ENCODE measurements at regions not wholly inside any gene's neighbourhood (a gene's known extent, or its start where the extent isn't known, plus 50 kb on each side); places are given as distances from the start of the nearest gene placed in this dataset.
A peak's percentile ranks its signal among the peaks of the same experiment; 100 is the strongest.

- DNase-seq = no peak
Measured at GRCh38 chr13:109644069-109644750, 142.2 kb downstream of the IRS2 start.

GRCh38 chr13:109642358-109642757 lies 144.0 kb downstream of the IRS2 start:
- DNase-seq = no peak

GRCh38 chr13:109636736-109637135 lies 149.6 kb downstream of the IRS2 start:
- no peak for DNase-seq

GRCh38 chr13:109631069-109631468 lies 155.3 kb downstream of the IRS2 start:
- no peak for DNase-seq

- DNase-seq = no peak
Measured at GRCh38 chr13:109630271-109630670, 156.1 kb downstream of the IRS2 start.

GRCh38 chr13:109629737-109630136 lies 156.6 kb downstream of the IRS2 start:
- no peak for DNase-seq

- DNase-seq = peak; percentile 80
Measured at GRCh38 chr13:109628251-109628699, 158.1 kb downstream of the IRS2 start.

- no peak for DNase-seq
Measured at GRCh38 chr13:109627649-109628048, 158.7 kb downstream of the IRS2 start.

GRCh38 chr13:109626386-109627171 lies 159.8 kb downstream of the IRS2 start:
- no peak for DNase-seq

GRCh38 chr13:109625156-109625555 lies 161.2 kb downstream of the IRS2 start:
- DNase-seq = no peak

- DNase-seq = no peak
Measured at GRCh38 chr13:109622006-109622405, 164.4 kb downstream of the IRS2 start.

GRCh38 chr13:109615721-109616420 lies 170.5 kb downstream of the IRS2 start:
- no peak for DNase-seq

- no peak for DNase-seq
Measured at GRCh38 chr13:109611912-109612691, 174.3 kb downstream of the IRS2 start.

GRCh38 chr13:109610517-109610916 lies 175.9 kb downstream of the IRS2 start:
- no peak for DNase-seq

- no peak for DNase-seq
Measured at GRCh38 chr13:109608503-109608902, 177.9 kb downstream of the IRS2 start.

- no peak for DNase-seq
Measured at GRCh38 chr13:109608059-109608458, 178.3 kb downstream of the IRS2 start.

- no peak for DNase-seq
Measured at GRCh38 chr13:109606520-109606919, 179.9 kb downstream of the IRS2 start.

GRCh38 chr13:109605846-109606245 lies 180.5 kb downstream of the IRS2 start:
- no peak for DNase-seq

GRCh38 chr13:109604894-109605293 lies 181.5 kb downstream of the IRS2 start:
- DNase-seq = no peak

GRCh38 chr13:109602356-109602755 lies 184.0 kb downstream of the IRS2 start:
- no peak for DNase-seq

- DNase-seq = peak; percentile 14
Measured at GRCh38 chr13:109599901-109600657, 186.3 kb downstream of the IRS2 start.

- DNase-seq = peak; percentile 72
Measured at GRCh38 chr13:109595471-109595870, 190.9 kb downstream of the IRS2 start.

Data from fibroblast of skin of abdomen (primary cell).